Spinal cord (tissue), 9 donors: ENCODE measurements at regions not wholly inside any gene's neighbourhood (a gene's known extent, or its start where the extent isn't known, plus 50 kb on each side); places are given as distances from the start of the nearest gene placed in this dataset.

Source experiments
- DNase-seq, 6 donors: peaks; one replicate each; pipeline versions ENCODE4 v3.0.0 to v3.0.0-alpha.2; 2013 to 2015; ENCODE audit warnings: low spot score in 6 of 6, low read depth in 4 of 6
- H3K27ac ChIP-seq: one replicate; pipeline ENCODE4 v1.5.1; 2013; ENCODE audit warnings: low read depth, low read length, control low read depth
- H3K27me3 ChIP-seq: one replicate; pipeline ENCODE4 v1.6.1; 2013; ENCODE audit warnings: low read length; ENCODE audit not compliant: control insufficient read depth, insufficient read depth
- H3K36me3 ChIP-seq: one replicate; pipeline ENCODE4 v1.6.1; 2013; ENCODE audit warnings: low read length; ENCODE audit not compliant: control insufficient read depth, insufficient read depth
- H3K4me1 ChIP-seq: one replicate; pipeline ENCODE4 v1.6.1; 2013; ENCODE audit warnings: low read length; ENCODE audit not compliant: control insufficient read depth, insufficient read depth
- H3K4me3 ChIP-seq: one replicate; pipeline ENCODE4 v1.5.1; 2013; ENCODE audit warnings: low read depth, low read length, control low read depth
- H3K9me3 ChIP-seq: one replicate; pipeline ENCODE4 v1.6.1; 2013; ENCODE audit warnings: low read length; ENCODE audit not compliant: control insufficient read depth, insufficient read depth
- WGBS: methylation state at CpG from one replicate; pipeline ENCODE4 v1.1.5; 2013; ENCODE audit warnings: missing lambda C conversion rate; ENCODE audit not compliant: insufficient coverage; 5-methylcytosine and 5-hydroxymethylcytosine counted together
- donor health status: healthy.

DNA sequence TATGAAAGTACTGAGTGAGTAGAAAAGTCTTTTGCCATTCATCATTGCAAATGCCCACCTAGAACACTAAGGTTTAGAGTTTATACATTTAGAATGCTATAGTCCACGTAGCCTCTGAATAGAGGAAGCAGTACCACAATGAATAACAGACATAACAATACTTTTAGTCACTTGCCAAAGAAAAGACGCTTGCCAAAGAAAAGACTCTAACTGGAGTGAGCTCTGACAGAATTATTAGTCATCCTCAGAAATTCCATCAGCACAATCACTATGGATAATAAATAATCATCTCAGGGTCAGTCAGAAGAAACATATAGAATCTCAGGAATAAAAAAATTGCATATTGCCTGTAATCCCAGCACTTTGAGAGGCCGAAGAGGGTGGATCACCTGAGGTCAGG is 168.5 kb upstream of the TARS1 start:
- Histone ChIP-seq H3K4me3 (no peak overlapping the region), H3K27me3 (no peaks in the 10 kb centered on the region), H3K36me3 (no peaks in the 10 kb centered on the region), H3K4me1 (no peaks in the 10 kb centered on the region), H3K27ac (no peak overlapping the region), H3K9me3 (no peaks in the 10 kb centered on the region)
- DNase-seq: no peak
- 100% methylated on average over 1 of the region's 3 CpGs for WGBS

DNA sequence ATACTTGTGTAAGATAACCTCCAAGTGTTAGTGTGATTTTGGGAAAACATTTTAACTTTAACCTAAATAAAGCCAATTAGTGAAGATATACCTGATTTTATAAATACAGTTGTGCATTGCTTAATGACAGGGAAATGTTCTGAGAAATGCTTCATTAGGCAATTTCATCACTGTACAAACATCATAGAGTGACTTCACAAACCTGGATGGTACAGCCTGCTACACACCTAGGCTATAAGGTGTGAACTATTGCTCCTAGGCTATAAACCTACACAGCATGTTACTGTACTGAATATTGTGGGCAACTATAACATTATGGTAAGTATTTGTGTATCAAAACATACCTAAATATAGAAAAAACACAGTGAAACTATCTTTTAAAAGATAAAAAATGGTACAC is 166.8 kb upstream of the TARS1 start:
- Histone ChIP-seq H3K27ac (no peak overlapping the region), H3K4me1 (no peaks in the 10 kb centered on the region), H3K4me3 (no peak overlapping the region), H3K9me3 (no peaks in the 10 kb centered on the region), H3K36me3 (no peaks in the 10 kb centered on the region), H3K27me3 (no peaks in the 10 kb centered on the region)
- no peak for DNase-seq

DNA sequence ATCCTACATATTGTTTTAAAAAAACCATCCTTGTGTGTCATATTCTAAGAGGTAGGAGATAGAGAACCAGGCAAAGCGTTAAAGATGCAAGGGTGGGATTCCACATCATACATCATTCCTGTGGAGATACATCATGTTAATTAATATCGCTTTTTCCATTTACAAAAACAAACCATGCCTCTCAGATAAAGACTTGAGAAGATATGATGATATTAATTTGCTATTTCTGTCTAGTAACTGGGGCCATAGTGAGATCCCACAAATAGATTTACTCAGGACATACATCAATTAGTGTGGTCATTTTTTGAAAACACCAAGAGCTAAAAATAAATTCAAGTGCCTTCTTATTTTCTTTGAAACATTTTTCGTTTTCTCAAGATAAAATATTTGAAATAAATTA is 165.4 kb upstream of the TARS1 start:
- Histone ChIP-seq H3K27ac (no peak overlapping the region), H3K9me3 (no peaks in the 10 kb centered on the region), H3K4me3 (no peak overlapping the region), H3K4me1 (no peaks in the 10 kb centered on the region), H3K27me3 (no peaks in the 10 kb centered on the region), H3K36me3 (no peaks in the 10 kb centered on the region)
- no CpG with 5 or more reads among the region's 3 CpGs for WGBS
- no peak for DNase-seq

DNA sequence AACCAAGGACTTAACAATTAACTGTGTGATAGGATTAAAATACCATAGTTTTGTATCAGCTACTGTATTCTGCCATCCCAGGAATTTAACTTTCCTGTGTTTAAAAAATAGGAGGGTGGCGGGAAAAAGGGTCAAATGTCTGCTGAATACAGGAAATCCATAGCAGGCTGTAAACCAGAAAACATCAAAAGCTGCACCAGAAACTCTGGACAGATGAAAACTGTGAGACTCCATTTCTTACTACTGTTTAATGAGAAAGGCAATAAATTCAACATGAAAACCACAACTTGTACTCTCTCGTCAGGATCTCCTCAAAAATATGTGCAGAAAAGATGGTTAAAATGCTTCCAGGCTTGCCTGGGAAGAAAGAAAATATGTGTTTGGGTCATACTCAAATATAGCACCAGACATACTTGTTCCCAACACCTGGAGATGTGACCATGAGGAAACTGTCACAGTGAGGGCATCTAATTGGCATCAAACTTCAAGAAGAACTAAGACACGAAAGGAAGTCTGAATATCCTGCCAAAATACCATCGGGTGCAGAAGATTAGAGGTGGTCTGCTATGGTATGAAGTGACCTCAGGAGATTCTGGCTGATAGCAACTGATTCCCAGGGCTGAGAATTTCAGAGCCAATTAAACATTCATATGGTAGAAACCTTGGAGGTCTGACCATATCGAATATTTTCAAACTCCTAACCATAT is 164.7 kb upstream of the TARS1 start:
- no CpG with 5 or more reads among the region's 5 CpGs for WGBS
- no peaks in the 10 kb centered on the region for H3K36me3 ChIP-seq
- H3K4me1 ChIP-seq: no peaks in the 10 kb centered on the region
- H3K4me3 ChIP-seq: no peak overlapping the region
- no peaks in the 10 kb centered on the region for H3K27me3 ChIP-seq
- no peak for DNase-seq
- H3K27ac ChIP-seq: no peak overlapping the region
- no peaks in the 10 kb centered on the region for H3K9me3 ChIP-seq

DNA sequence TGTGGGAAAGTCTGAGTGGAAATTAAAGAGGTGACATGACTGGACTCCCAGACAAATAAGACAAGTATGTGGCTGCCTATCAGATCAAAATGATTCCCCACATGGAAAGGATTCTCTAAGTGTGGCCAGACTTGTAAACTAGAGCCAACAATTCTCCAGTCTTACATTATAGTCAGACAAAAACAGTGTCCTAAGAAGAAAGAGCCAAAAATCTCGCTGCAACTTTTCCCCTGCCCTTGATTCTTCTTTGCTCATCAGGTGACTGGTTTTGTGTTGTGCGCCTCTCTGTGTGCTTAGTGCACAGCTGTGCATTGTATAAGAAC is 164.2 kb upstream of the TARS1 start:
- Histone ChIP-seq H3K9me3 (no peaks in the 10 kb centered on the region), H3K4me1 (no peaks in the 10 kb centered on the region), H3K4me3 (no peak overlapping the region), H3K36me3 (no peaks in the 10 kb centered on the region), H3K27ac (no peak overlapping the region), H3K27me3 (no peaks in the 10 kb centered on the region)
- no CpG with 5 or more reads among the region's 2 CpGs for WGBS
- DNase-seq: no peak

DNA sequence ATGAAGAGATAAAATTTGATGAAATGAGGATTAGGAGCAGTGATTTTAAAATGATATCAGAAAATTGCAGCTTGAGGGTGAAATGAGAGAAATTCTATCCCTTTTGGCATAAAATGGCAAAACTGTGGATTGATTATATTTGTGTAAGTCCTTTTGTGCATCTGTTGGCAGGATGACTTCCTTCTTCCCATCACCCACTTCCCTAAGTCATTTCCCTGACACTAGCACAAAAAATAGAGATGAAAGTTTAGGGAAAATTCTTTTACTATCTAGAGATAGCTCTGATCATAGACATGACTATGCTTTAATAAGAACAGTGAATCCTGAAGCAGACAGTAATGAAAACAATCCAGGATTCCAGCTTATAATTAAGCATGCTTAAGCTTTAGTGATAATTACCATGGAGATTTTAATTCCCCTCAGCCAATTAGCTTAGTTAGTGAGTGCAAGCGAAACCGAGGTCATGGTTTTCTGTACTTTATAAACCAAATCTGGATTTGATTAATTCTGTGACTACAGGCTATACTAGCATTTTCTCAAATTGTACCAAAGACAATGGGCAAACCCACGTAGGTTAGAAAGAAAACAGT is 163.6 kb upstream of the TARS1 start:
- no CpG with 5 or more reads among the region's 3 CpGs for WGBS
- no peak overlapping the region for H3K4me3 ChIP-seq

DNA sequence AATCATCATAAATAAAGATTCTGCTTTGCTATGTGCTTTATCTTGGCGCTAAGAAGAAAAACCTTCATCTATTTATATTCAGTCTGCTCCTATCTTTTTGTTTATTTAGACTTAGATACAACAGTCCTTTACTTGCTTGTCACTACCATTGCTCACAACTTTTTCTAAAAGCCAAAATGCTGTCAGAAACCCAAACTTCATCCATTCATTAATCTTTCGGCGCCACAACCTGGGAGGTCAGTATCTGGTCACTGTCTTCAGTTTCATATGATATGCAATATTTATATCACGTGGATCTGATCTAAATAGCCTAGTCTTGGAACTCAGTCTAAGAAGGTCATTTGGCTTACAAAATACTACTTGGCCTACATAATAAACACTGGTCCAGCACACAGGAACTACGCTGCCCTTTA is 159.3 kb upstream of the TARS1 start:
- H3K4me1 ChIP-seq: no peaks in the 10 kb centered on the region
- no peaks in the 10 kb centered on the region for H3K9me3 ChIP-seq
- H3K4me3 ChIP-seq: no peak overlapping the region
- DNase-seq: no peak
- H3K27me3 ChIP-seq: no peaks in the 10 kb centered on the region
- WGBS: no CpG with 5 or more reads among the region's 5 CpGs
- H3K27ac ChIP-seq: no peak overlapping the region
- H3K36me3 ChIP-seq: no peaks in the 10 kb centered on the region

More for the DNA sequence above, 163.6 kb upstream of the TARS1 start:
- no peaks in the 10 kb centered on the region for H3K36me3 ChIP-seq
- no peaks in the 10 kb centered on the region for H3K27me3 ChIP-seq
- H3K4me1 ChIP-seq: no peaks in the 10 kb centered on the region
- no peak overlapping the region for H3K27ac ChIP-seq
- DNase-seq: peak in 1 of 6 donors; percentile 83
- H3K9me3 ChIP-seq: no peaks in the 10 kb centered on the region

DNA sequence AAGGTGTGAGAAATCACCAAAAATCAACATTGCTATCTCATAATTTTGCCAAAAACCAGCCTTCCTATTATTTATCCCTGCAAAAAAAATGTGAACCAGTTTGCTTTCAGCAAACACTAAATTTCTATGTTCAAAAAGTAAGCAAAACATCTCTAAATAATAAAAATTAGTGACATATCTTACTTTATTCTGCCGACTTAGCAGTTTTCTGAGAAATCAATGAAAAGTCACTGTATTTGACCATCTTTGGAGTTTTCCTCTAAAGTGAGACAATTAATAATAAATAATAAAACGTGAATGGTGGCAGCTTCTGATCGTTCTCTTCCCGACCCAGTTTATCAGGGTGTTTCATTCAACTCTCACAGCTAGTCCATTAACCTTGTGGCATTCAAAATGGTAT is 158.6 kb upstream of the TARS1 start:
- WGBS: 100% methylated on average over 2 of the region's 4 CpGs
- H3K4me3 ChIP-seq: no peak overlapping the region
- H3K9me3 ChIP-seq: no peaks in the 10 kb centered on the region
- H3K4me1 ChIP-seq: no peaks in the 10 kb centered on the region
- no peaks in the 10 kb centered on the region for H3K36me3 ChIP-seq
- H3K27me3 ChIP-seq: no peaks in the 10 kb centered on the region
- DNase-seq: no peak
- H3K27ac ChIP-seq: no peak overlapping the region

DNA sequence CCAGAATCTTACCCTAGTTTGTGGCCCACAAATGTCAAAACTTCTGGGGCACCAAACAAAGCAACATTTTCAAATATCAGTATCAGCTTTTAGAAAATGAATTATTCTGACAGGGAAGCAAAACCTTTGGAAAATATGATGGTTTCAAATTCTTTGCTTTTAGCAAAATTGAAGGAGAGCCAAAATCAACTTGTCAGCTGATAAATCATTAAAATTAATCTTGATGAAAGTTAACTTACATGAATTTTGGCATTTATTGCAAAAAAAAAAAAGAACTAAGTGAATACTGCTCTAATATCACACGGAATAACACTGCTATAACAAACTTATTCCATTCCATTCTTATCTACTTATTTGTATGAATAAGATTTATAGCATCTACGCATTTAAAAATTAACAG is 158.1 kb upstream of the TARS1 start:
- no CpG with 5 or more reads among the region's 2 CpGs for WGBS
- Histone ChIP-seq H3K4me3 (no peak overlapping the region), H3K27ac (no peak overlapping the region), H3K27me3 (no peaks in the 10 kb centered on the region), H3K4me1 (no peaks in the 10 kb centered on the region), H3K36me3 (no peaks in the 10 kb centered on the region), H3K9me3 (no peaks in the 10 kb centered on the region)
- DNase-seq: no peak

DNA sequence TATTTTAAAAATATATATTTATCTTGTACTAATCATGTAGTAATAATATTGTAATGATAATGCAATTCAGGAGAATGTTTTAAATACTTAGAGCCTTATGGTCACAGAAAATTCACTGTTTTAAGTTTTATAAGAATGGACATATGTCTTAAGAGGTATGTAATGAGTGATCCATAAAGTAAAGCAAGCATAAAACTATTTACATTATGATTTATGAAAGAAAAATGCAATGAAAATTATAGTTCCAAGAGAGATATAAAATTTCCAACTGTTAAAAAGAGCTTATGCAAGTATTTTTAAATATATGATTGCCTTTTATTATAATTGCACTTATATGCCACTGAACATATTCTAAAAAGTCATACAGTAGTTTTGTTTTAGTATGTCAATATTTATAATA is 157.5 kb upstream of the TARS1 start:
- Histone ChIP-seq H3K4me3 (no peak overlapping the region), H3K27me3 (no peaks in the 10 kb centered on the region), H3K9me3 (no peaks in the 10 kb centered on the region), H3K36me3 (no peaks in the 10 kb centered on the region), H3K27ac (no peak overlapping the region), H3K4me1 (no peaks in the 10 kb centered on the region)
- no peak for DNase-seq
